ENCODE measurements at regions not wholly inside any gene's neighbourhood (a gene's known extent, or its start where the extent isn't known, plus 50 kb on each side); places are given as distances from the start of the nearest gene placed in this dataset.

DNA sequence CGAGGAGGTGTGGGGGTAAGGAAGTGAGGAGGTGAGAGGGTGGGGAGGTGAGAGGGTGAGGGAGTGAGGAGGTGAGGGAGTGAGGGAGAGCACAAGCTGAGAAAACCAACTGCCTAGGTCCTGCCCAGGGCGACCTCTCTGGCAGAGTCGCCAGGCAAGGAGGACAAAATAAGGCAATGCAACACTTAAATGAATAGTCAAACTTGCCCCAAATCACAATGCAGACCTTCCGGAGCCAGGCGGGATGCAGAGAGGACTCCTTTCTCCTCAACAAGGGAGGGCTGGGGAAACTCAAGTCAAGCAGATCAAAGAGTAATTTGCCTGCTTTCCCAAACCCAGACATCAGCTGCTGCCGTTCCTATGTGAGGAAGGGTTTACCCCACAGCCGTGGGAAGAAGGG lies 86.0 kb downstream of the CCDC185 start (continued):
- TF ChIP-seq, protein P1, sequence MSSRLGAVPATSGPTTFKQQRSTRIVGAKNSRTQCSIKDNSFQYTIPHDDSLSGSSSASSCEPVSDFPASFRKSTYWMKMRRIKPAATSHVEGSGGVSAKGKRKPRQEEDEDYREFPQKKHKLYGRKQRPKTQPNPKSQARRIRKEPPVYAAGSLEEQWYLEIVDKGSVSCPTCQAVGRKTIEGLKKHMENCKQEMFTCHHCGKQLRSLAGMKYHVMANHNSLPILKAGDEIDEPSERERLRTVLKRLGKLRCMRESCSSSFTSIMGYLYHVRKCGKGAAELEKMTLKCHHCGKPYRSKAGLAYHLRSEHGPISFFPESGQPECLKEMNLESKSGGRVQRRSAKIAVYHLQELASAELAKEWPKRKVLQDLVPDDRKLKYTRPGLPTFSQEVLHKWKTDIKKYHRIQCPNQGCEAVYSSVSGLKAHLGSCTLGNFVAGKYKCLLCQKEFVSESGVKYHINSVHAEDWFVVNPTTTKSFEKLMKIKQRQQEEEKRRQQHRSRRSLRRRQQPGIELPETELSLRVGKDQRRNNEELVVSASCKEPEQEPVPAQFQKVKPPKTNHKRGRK (CRISPR knock-in tag; IDR thresholded peaks at IDR 0.05; ENCODE audit: borderline replicate concordance), result no peak
- no peak for TF ChIP-seq FOXJ3 (CRISPR knock-in tag; IDR thresholded peaks at IDR 0.05; ENCODE audit: borderline replicate concordance)
- no peak for TF ChIP-seq ELF4 (CRISPR knock-in tag; IDR thresholded peaks at IDR 0.05; ENCODE audit: low read depth)
- no peak for TF ChIP-seq TEAD4 (CRISPR knock-in tag; IDR thresholded peaks at IDR 0.05)
- TF ChIP-seq FOXK1 (CRISPR knock-in tag; IDR thresholded peaks at IDR 0.05), result no peak

DNA sequence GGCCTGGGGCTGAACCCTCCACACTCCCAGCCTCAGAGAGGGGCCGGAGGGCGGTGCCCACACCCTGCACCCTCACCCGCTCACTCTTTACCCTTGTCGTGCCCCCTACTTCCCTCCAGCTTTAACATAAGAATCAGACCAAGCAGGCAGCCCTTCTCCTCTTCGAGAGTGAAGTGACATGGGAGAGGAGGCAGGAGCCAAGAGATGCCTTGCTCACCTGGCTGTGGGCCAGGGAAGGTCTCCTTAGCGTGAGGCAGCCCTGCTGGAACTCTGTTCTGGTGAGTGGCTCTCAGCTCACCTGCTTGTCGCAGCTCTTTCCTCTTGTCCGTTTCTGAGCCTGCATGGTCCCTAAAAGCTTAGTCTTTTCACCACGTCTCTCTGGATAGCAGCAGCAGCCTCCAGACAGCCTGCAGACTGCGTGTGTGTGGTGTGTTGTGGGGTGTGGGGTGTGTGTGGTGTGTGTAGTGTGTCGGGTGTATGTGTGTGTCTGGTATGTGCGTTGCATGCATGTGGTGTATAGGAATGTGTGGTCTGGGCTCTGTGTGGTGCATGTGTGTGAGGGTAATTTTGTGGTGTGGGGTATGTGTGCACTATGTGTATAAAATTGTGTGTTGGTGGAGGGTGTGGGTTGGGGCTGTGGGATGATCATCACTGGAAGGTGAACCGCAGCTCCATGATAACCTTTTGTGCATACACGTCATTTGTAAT lies 86.7 kb downstream of the CCDC185 start:
- Mint-ChIP-seq H3K4me1 (peaks cover 14% of the 10 kb centered on the region), H3K27ac (no peak overlapping the region; the same call in 1 of the 2 replicates), H3K4me3 (peak overlapping the region; percentile 34), H3K36me3 (no peaks in the 10 kb centered on the region), H3K9me3 (peaks cover 11% of the 10 kb centered on the region), H3K27me3 (ENCODE audit: low read depth) (no peaks in the 10 kb centered on the region; the same call in 1 of the 2 replicates)
- ChIA-PET CTCF (interaction anchor here (0.6 to 2.0 kb wide), 10 partner anchors 8 to 356 kb away, joined by 3 to 10 read pairs (median 3); no protein-coding TSS in a partner anchor), POLR2A (no interaction called here)
- DNase-seq (ENCODE audit: low spot score), result no peak
- TF ChIP-seq, protein P2, sequence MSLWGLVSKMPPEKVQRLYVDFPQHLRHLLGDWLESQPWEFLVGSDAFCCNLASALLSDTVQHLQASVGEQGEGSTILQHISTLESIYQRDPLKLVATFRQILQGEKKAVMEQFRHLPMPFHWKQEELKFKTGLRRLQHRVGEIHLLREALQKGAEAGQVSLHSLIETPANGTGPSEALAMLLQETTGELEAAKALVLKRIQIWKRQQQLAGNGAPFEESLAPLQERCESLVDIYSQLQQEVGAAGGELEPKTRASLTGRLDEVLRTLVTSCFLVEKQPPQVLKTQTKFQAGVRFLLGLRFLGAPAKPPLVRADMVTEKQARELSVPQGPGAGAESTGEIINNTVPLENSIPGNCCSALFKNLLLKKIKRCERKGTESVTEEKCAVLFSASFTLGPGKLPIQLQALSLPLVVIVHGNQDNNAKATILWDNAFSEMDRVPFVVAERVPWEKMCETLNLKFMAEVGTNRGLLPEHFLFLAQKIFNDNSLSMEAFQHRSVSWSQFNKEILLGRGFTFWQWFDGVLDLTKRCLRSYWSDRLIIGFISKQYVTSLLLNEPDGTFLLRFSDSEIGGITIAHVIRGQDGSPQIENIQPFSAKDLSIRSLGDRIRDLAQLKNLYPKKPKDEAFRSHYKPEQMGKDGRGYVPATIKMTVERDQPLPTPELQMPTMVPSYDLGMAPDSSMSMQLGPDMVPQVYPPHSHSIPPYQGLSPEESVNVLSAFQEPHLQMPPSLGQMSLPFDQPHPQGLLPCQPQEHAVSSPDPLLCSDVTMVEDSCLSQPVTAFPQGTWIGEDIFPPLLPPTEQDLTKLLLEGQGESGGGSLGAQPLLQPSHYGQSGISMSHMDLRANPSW (CRISPR knock-in tag; conservative IDR thresholded peaks at IDR 0.05; ENCODE audit: low read depth), result no peak
- TF ChIP-seq, protein P3, sequence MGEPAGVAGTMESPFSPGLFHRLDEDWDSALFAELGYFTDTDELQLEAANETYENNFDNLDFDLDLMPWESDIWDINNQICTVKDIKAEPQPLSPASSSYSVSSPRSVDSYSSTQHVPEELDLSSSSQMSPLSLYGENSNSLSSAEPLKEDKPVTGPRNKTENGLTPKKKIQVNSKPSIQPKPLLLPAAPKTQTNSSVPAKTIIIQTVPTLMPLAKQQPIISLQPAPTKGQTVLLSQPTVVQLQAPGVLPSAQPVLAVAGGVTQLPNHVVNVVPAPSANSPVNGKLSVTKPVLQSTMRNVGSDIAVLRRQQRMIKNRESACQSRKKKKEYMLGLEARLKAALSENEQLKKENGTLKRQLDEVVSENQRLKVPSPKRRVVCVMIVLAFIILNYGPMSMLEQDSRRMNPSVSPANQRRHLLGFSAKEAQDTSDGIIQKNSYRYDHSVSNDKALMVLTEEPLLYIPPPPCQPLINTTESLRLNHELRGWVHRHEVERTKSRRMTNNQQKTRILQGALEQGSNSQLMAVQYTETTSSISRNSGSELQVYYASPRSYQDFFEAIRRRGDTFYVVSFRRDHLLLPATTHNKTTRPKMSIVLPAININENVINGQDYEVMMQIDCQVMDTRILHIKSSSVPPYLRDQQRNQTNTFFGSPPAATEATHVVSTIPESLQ (CRISPR knock-in tag; IDR thresholded peaks at IDR 0.05), result no peak
- TF ChIP-seq GRHL2 (CRISPR knock-in tag; IDR thresholded peaks at IDR 0.05; ENCODE audit: insufficient replicate concordance, severe bottlenecking) (no peak), CREM (CRISPR knock-in tag; IDR thresholded peaks at IDR 0.05) (no peak), ZBTB21 (CRISPR knock-in tag; IDR thresholded peaks at IDR 0.05; ENCODE audit: borderline replicate concordance) (no peak), SOX15 (CRISPR knock-in tag; IDR thresholded peaks at IDR 0.05) (no peak), ZNF138 (CRISPR knock-in tag; conservative IDR thresholded peaks at IDR 0.05) (no peak), OVOL2 (CRISPR knock-in tag; IDR thresholded peaks at IDR 0.05; ENCODE audit: borderline replicate concordance) (no peak), NR3C1 (CRISPR knock-in tag; conservative IDR thresholded peaks at IDR 0.05; ENCODE audit: low read depth) (no peak), ELF4 (CRISPR knock-in tag; IDR thresholded peaks at IDR 0.05; ENCODE audit: low read depth) (no peak), TCF7 (CRISPR knock-in tag; IDR thresholded peaks at IDR 0.05; ENCODE audit: low read depth) (no peak), ZNF121 (CRISPR knock-in tag; IDR thresholded peaks at IDR 0.05) (no peak)
- TF ChIP-seq, protein P4, sequence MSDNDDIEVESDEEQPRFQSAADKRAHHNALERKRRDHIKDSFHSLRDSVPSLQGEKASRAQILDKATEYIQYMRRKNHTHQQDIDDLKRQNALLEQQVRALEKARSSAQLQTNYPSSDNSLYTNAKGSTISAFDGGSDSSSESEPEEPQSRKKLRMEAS (CRISPR knock-in tag; IDR thresholded peaks at IDR 0.05), result no peak
- TF ChIP-seq, protein P5, sequence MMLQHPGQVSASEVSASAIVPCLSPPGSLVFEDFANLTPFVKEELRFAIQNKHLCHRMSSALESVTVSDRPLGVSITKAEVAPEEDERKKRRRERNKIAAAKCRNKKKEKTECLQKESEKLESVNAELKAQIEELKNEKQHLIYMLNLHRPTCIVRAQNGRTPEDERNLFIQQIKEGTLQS (CRISPR knock-in tag; conservative IDR thresholded peaks at IDR 0.05), result no peak
- ATAC-seq, result peak; percentile 84

All from WTC11 (cell line).